ELR (cell line): ENCODE measurements at regions not wholly inside any gene's neighbourhood (a gene's known extent, or its start where the extent isn't known, plus 50 kb on each side); places are given as distances from the start of the nearest gene placed in this dataset.
"Not testable (repeated sequence)": the region's sequence is repeated elsewhere in the genome, so short reads cannot be mapped to it uniquely, and the experiment has no call there.

Source experiments
- DNase-seq: peaks from one replicate; pipeline ENCODE4 v3.0.0-alpha.2; 2015; ENCODE audit warnings: low read depth

DNA sequence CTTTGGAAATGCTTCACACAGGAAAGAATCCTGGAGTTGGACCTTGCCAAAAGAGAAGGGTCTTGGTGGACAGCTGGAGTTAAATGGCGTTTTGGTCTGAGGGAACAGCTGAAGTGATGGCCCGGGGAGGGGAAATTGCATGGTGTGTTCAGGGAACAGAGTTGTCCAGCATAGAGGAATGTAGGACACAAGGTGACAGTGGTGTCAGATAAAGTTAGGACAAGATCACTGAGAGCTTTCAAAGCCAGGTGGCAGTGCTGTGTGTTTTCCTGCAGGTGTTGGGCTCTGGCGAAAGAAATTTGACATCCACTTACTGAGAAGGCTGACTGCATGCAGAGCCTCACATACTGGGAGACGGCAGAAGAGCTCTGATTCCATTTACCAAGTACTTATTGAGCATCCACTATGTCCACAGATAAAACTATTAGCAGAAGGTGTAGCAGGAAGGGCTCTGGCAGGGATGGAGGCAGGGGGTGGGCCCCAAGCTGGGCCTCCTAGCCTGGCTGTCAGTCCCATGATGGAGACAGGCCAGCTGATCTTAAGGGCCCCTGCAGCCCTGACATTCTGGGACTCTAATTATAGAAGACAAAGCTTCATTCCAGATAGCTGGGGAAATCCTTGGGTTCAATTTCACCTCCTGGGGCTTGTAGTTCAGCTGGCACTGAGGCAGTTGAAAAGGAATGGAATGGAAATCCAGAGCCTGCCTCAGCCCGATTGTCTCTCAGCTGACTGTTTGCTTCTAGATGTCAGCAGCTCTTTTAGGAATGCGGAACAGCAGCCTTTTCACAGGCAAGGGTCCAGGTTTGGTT is 150.2 kb upstream of the MAMLD1 start:
- DNase-seq = no peak

DNA sequence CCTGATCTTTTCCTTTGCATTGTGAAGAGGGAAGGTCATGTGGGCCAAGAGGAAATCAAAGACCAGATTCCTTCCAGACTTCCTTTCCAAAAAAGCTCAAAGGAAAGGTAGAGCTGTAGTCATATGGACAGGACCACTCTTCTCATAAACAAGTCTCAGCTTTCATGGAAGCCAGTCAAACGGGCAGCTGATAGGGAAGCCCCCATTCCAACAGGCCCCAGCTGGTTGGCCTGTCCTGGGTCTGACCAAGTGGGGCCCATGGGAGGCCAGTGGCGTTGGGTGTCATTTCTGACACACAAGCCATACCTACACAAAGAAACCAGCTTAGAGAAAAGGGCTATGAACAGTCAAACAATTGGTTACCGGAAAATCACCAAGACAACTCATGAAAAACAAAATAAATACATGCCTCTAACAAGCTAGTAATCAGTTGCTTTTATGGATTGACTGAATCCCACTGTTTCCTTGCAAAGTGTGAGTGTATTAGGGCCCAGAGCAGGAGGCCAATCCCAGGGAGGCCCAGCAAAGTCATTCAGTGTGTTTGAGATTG is 149.6 kb upstream of the MAMLD1 start:
- no peak for DNase-seq

GRCh38 chrX:150216000-150216399 is 147.1 kb upstream of the MAMLD1 start:
- DNase-seq = not testable (repeated sequence)

DNA sequence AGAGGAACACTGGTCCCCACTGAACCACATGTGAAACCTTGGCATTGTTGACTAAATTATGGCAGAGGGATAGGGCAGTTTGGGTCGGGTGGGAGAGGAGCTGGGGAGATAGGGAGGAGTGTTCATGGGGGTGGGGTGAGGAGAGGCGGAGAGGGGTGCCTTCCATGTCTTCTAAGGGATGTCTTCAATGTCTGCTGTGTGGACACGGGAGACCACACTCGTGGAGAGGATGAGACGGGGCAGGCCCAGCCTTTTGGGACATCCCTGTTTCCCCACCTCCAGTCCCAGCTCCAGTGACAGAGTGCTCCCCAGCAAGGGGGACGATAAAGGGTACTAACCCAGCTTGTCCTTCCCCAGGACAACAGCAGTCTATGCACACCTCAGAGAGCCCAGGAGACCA is 146.4 kb upstream of the MAMLD1 start:
- DNase-seq = no peak

- no peak for DNase-seq
Measured at GRCh38 chrX:150217609-150218008, 145.5 kb upstream of the MAMLD1 start.

GRCh38 chrX:150219374-150220185 is 143.5 kb upstream of the MAMLD1 start:
- peak; percentile 83 for DNase-seq

DNA sequence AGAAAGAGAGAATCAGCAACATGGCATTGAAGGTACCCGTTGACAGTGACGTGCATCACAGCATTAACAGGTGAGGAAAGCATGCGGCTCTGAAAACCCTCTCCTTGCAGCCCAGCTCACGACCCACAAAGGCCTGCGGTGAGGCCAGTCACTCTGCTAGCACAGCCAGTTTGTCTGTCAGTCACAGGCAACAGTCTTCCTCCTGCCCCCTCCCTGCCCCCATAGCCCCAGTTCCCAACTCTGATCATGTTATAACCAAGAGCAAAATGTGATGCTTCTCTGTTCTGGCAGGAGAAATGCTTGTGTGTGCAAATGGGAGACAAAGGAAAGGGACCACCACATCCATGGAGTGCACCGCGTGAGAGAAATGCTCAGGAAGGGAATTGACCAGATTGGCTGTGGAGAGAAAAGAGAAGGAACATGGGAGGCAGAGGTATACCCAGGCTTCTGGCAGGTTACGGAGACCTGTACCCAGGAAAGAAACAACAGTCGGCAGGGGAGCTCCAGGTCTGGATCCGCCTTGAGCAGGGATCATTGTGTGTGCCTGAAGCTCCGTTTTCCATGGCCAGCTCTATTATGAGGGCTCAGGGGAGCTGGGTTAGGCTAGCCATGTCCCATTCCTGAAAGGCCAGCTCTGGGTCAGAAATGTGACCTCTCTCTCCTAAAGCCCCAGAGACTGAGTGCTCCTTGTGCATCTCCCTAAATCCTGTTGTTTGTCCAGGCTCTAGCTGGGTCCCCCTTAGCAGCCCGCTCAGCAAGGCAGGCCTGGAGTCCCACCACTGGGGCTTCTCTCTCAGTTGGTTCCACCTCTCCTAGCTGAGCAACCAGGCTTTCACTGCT is 139.7 kb upstream of the MAMLD1 start:
- DNase-seq = no peak

DNA sequence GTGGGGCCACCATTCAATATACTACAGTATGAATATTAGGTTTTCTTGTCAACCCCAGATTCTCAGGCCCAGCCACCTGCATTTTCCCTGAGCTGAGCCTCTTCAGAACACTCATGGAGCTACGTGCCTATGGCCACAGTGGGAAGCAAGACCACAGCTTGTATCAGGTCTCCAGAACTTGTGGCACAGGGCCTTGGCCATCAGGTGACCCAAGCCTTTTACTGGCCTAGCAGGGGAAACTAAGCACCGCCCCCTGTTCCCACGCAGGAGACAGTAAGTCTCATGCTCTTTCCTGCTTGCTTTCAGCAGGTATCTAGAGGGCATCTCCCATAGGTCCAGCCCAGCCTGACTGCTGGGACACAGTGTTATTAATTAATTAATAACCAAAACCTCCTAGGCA is 138.4 kb upstream of the MAMLD1 start:
- no peak for DNase-seq

- no peak for DNase-seq
Measured at GRCh38 chrX:150225266-150225665, 137.9 kb upstream of the MAMLD1 start.

GRCh38 chrX:150225756-150226155 is 137.4 kb upstream of the MAMLD1 start:
- DNase-seq = no peak

GRCh38 chrX:150226223-150226965 is 136.7 kb upstream of the MAMLD1 start:
- DNase-seq = no peak

- DNase-seq = no peak
Measured at GRCh38 chrX:150227321-150227860, 135.7 kb upstream of the MAMLD1 start.

- DNase-seq = no peak
Measured at GRCh38 chrX:150227873-150228410, 135.2 kb upstream of the MAMLD1 start.

DNA sequence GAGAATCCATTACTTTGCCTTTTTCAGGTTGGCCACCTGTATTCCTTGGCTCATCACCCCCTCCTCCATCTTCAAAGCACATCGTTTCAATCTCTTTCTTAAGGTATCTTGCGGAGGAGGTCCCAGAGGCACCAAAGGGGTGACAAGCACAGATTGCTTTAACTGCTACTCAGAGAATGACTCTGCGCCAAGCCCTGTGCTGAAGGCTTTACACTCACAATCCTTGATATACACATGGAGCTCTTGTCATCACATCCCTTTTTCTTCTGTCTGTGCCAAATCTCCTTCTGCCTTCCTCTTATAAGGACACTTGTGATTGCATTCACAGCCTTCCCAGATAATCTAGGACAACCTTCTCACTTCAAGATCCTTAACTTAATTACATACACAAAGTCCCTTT is 134.7 kb upstream of the MAMLD1 start:
- no peak for DNase-seq

DNA sequence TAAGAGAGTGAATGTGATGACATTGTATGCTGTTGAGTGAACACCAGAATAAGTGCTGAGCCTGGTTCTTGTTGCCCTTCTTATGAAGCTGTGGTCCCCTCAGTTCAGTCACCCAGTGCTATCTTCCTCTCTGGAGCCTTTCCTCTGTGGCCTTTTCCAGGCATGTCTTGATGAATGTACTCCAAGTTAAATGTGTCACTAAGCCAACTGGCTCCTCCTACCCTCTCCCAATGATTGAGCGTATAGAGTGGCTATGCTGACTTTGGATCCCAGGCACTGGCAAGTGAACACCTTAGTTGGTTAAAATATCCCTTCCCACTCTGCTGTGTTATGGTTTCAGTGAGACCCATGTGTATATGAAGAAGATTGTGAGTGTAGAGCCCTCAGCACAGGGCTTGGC is 134.1 kb upstream of the MAMLD1 start:
- no peak for DNase-seq

GRCh38 chrX:150229481-150229880 is 133.6 kb upstream of the MAMLD1 start:
- DNase-seq = no peak

GRCh38 chrX:150230952-150231351 is 132.2 kb upstream of the MAMLD1 start:
- DNase-seq = not testable (repeated sequence)

GRCh38 chrX:150231368-150231767 is 131.7 kb upstream of the MAMLD1 start:
- DNase-seq = not testable (repeated sequence)

DNA sequence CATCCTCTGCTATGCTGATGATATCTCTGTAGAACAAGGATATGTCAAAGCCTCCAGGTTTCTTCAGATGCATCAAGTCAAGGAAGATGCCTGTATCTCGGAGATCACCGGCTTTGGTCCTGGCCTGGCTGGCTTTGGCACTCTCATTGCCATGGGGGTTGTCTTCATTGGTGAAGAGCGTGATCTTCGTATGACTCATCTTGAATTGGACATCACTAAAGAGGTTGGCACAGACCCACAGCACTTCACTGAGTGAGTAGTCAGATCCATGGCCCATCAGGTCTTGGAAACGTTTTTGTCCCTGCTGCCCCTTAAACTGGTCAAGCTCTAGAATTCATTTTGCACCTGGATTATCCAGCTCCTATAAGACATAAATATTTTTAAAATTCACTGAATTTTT is 130.9 kb upstream of the MAMLD1 start:
- DNase-seq = not testable (repeated sequence)

DNA sequence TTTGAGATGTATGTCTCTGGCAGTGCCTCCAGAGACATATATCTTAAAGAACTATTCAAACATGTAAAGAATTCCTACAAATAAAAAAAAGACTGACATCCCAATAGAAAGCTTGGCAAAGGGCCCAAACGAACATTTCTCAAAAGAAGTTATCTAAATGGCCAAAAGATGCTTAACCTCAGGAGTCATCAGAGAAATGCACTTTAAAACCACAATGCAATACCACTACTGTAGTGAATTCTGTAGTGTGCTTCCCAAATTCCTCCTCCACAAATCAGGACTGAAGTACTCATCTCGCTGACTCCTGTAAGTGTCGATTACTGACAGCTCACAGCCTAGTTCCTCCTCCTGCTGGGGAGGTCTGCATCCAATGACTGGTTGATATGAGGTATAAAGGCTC is 129.0 kb upstream of the MAMLD1 start:
- peak; percentile 14 for DNase-seq

GRCh38 chrX:150236327-150236726 is 126.8 kb upstream of the MAMLD1 start:
- DNase-seq = peak; percentile 44
